WTC11 (cell line): ENCODE measurements at regions not wholly inside any gene's neighbourhood (a gene's known extent, or its start where the extent isn't known, plus 50 kb on each side); places are given as distances from the start of the nearest gene placed in this dataset.

Experiments
- ATAC-seq: fragments of 200-7000 bp; cut with Tn5 transposase; 2 replicates; pipeline ENCODE4 v1.10.0; 2021; ENCODE audit warnings: mild to moderate bottlenecking, moderate library complexity
- CTCF ChIA-PET: fragments of 300-600 bp; sonication (Branson Sonifier 250); formaldehyde crosslinking; loops from one replicate; lab custom pipeline; 2021; ENCODE audit warnings: antibody characterized with exemption; lab: Charles Lee
- POLR2A ChIA-PET: fragments of 350-600 bp; sonication (Branson Sonifier 250); formaldehyde crosslinking; loops from one replicate; lab custom pipeline; 2021; ENCODE audit warnings: antibody characterized with exemption; lab: Charles Lee
- DNase-seq: peaks from one replicate; pipeline ENCODE4 v3.0.0; 2021; ENCODE audit warnings: low spot score
- H3K27ac Mint-ChIP-seq: 2 replicates; pipeline ENCODE4 v1.8.0; 2021; ENCODE audit warnings: mixed read lengths
- H3K27me3 Mint-ChIP-seq: 2 replicates; pipeline ENCODE4 v1.8.0; 2021; ENCODE audit warnings: low read depth, mild to moderate bottlenecking, moderate library complexity, mixed read lengths
- H3K36me3 Mint-ChIP-seq: 2 replicates; pipeline ENCODE4 v1.8.0; 2021; ENCODE audit warnings: mixed read lengths
- H3K4me1 Mint-ChIP-seq: 2 replicates; pipeline ENCODE4 v1.8.0; 2022; ENCODE audit warnings: mixed read lengths
- H3K4me3 Mint-ChIP-seq: 2 replicates; pipeline ENCODE4 v1.8.0; 2021; ENCODE audit warnings: mild to moderate bottlenecking, moderate library complexity, mixed read lengths
- H3K9me3 Mint-ChIP-seq: 2 replicates; pipeline ENCODE4 v1.8.0; 2021; ENCODE audit warnings: mixed read lengths
- ATF3 ChIP-seq: sonication (generic); formaldehyde crosslinking; conservative IDR thresholded peaks from 2 replicates; pipeline ENCODE4 v1.8.1; 2022; ENCODE audit warnings: mild to moderate bottlenecking, missing genetic modification reagents
- CBFB ChIP-seq: sonication (generic); formaldehyde crosslinking; IDR thresholded peaks from 2 replicates; pipeline ENCODE4 v1.8.1; 2022; ENCODE audit warnings: mild to moderate bottlenecking, low read depth, missing genetic modification reagents
- CTCF ChIP-seq: fragments of 200-600 bp; IDR thresholded peaks from 2 replicates; pipeline ENCODE4 v1.8.0; 2022; ENCODE audit warnings: antibody characterized with exemption
- E2F4 ChIP-seq: sonication (generic); formaldehyde crosslinking; IDR thresholded peaks from 2 replicates; pipeline ENCODE4 v1.8.1; 2022; ENCODE audit warnings: low read depth, mild to moderate bottlenecking, moderate library complexity, missing genetic modification reagents, borderline replicate concordance
- E2F5 ChIP-seq: sonication (generic); formaldehyde crosslinking; IDR thresholded peaks from 2 replicates; pipeline ENCODE4 v1.8.1; 2022; ENCODE audit warnings: mild to moderate bottlenecking, moderate library complexity, missing genetic modification reagents
- EMX1 ChIP-seq: fragments of 250-450 bp; sonication (Bioruptor Pico); IDR thresholded peaks from 2 replicates; pipeline ENCODE4 v1.8.0; 2021; ENCODE audit warnings: mild to moderate bottlenecking
- ERG ChIP-seq: fragments of 250-450 bp; sonication (Bioruptor Pico); IDR thresholded peaks from 2 replicates; pipeline ENCODE4 v1.8.0; 2021; ENCODE audit warnings: mild to moderate bottlenecking
- JUN ChIP-seq: sonication (generic); formaldehyde crosslinking; IDR thresholded peaks from 2 replicates; pipeline ENCODE4 v1.8.0; 2023; ENCODE audit warnings: mild to moderate bottlenecking, missing genetic modification reagents
- KAT7 ChIP-seq: sonication (generic); formaldehyde crosslinking; IDR thresholded peaks from 2 replicates; pipeline ENCODE4 v1.8.1; 2023; ENCODE audit warnings: missing genetic modification reagents, mild to moderate bottlenecking, borderline replicate concordance
- MAX ChIP-seq: sonication (generic); formaldehyde crosslinking; IDR thresholded peaks from 2 replicates; pipeline ENCODE4 v1.8.0; 2022; ENCODE audit warnings: mild to moderate bottlenecking, missing genetic modification reagents
- NFYB ChIP-seq: sonication (generic); formaldehyde crosslinking; conservative IDR thresholded peaks from 2 replicates; pipeline ENCODE4 v1.8.0; 2022; ENCODE audit warnings: low read depth, missing genetic modification reagents
- NR1H2 ChIP-seq: sonication (generic); formaldehyde crosslinking; IDR thresholded peaks from 2 replicates; pipeline ENCODE4 v1.9.0; 2021; ENCODE audit warnings: mild to moderate bottlenecking, moderate library complexity, missing genetic modification reagents
- ZNF281 ChIP-seq: sonication (generic); formaldehyde crosslinking; IDR thresholded peaks from 2 replicates; pipeline ENCODE4 v1.8.0; 2023; ENCODE audit warnings: mild to moderate bottlenecking, missing genetic modification reagents
- ZNF512 ChIP-seq: sonication (generic); formaldehyde crosslinking; IDR thresholded peaks from 2 replicates; pipeline ENCODE4 v1.8.1; 2022; ENCODE audit warnings: missing genetic modification reagents, borderline replicate concordance
- TF ChIP-seq, protein P1 (sequence below): fragments of 250-450 bp; sonication (Bioruptor Pico); IDR thresholded peaks from 2 replicates; pipeline ENCODE4 v1.9.0; 2021; ENCODE audit warnings: mild to moderate bottlenecking
- TF ChIP-seq, protein P2 (sequence below): sonication (generic); formaldehyde crosslinking; IDR thresholded peaks from 2 replicates; pipeline ENCODE4 v1.8.1; 2023; ENCODE audit warnings: mild to moderate bottlenecking, missing genetic modification reagents
- TF ChIP-seq, protein P3 (sequence below): sonication (generic); formaldehyde crosslinking; IDR thresholded peaks from 2 replicates; pipeline ENCODE4 v1.8.0; 2023; ENCODE audit warnings: missing genetic modification reagents
- TF ChIP-seq, protein P4 (sequence below): sonication (generic); formaldehyde crosslinking; IDR thresholded peaks from 2 replicates; pipeline ENCODE4 v1.8.1; 2023; ENCODE audit warnings: mild to moderate bottlenecking, missing genetic modification reagents, moderate library complexity

DNA sequence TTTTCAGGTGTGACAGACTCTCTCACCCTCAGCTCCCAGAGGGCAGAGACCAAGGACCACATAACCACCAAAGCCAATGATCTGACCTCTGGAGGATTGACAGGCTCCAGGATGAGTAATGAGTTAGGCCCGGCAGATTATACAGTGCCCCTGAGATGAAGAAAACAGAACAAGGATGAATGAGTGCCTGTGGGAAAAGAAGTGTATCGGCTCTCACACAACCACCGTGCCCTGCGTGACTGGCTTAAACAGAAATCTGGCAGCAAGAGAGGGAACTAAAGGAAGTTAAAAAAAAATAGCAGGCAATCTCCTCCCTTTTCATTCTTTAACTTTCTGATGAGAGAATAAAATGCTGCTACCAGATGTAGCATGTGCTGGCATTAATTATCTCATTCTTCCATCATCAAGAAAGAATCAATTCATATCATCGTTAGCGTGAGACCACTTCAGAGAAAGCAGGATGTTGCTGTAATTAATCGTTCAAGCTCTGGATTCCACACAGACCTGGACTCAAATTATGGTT, 227.5 kb upstream of the COL8A1 start (continued):
- TF ChIP-seq ZNF281 (CRISPR knock-in tag) (no peak), ERG (CRISPR knock-in tag) (no peak), ATF3 (CRISPR knock-in tag) (no peak), MAX (CRISPR knock-in tag) (no peak)
- TF ChIP-seq, protein P1, sequence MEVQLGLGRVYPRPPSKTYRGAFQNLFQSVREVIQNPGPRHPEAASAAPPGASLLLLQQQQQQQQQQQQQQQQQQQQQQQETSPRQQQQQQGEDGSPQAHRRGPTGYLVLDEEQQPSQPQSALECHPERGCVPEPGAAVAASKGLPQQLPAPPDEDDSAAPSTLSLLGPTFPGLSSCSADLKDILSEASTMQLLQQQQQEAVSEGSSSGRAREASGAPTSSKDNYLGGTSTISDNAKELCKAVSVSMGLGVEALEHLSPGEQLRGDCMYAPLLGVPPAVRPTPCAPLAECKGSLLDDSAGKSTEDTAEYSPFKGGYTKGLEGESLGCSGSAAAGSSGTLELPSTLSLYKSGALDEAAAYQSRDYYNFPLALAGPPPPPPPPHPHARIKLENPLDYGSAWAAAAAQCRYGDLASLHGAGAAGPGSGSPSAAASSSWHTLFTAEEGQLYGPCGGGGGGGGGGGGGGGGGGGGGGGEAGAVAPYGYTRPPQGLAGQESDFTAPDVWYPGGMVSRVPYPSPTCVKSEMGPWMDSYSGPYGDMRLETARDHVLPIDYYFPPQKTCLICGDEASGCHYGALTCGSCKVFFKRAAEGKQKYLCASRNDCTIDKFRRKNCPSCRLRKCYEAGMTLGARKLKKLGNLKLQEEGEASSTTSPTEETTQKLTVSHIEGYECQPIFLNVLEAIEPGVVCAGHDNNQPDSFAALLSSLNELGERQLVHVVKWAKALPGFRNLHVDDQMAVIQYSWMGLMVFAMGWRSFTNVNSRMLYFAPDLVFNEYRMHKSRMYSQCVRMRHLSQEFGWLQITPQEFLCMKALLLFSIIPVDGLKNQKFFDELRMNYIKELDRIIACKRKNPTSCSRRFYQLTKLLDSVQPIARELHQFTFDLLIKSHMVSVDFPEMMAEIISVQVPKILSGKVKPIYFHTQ (CRISPR knock-in tag), result no peak

GRCh38 chr3:99409961-99410360, 228.4 kb upstream of the COL8A1 start:
- CTCF ChIA-PET, result no interaction called here
- Mint-ChIP-seq H3K4me1 (no peaks in the 10 kb centered on the region), H3K27me3 (no peaks in the 10 kb centered on the region), H3K27ac (no peak overlapping the region), H3K4me3 (no peak overlapping the region), H3K36me3 (no peaks in the 10 kb centered on the region), H3K9me3 (peaks cover 5% of the 10 kb centered on the region)
- DNase-seq (no peak), ATAC-seq (no peak)
- POLR2A ChIA-PET, result no interaction called here
- no peak for TF ChIP-seq CBFB (CRISPR knock-in tag)
- TF ChIP-seq ATF3 (CRISPR knock-in tag), result no peak
- TF ChIP-seq CTCF, result no peak
- TF ChIP-seq KAT7, result no peak
- no peak for TF ChIP-seq EMX1 (CRISPR knock-in tag)
- no peak for TF ChIP-seq E2F5 (CRISPR knock-in tag)
- no peak for TF ChIP-seq NR1H2 (CRISPR knock-in tag)
- no peak for TF ChIP-seq NFYB (CRISPR knock-in tag)
- TF ChIP-seq, protein P2, sequence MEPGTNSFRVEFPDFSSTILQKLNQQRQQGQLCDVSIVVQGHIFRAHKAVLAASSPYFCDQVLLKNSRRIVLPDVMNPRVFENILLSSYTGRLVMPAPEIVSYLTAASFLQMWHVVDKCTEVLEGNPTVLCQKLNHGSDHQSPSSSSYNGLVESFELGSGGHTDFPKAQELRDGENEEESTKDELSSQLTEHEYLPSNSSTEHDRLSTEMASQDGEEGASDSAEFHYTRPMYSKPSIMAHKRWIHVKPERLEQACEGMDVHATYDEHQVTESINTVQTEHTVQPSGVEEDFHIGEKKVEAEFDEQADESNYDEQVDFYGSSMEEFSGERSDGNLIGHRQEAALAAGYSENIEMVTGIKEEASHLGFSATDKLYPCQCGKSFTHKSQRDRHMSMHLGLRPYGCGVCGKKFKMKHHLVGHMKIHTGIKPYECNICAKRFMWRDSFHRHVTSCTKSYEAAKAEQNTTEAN (CRISPR knock-in tag), result no peak
- TF ChIP-seq, protein P3, sequence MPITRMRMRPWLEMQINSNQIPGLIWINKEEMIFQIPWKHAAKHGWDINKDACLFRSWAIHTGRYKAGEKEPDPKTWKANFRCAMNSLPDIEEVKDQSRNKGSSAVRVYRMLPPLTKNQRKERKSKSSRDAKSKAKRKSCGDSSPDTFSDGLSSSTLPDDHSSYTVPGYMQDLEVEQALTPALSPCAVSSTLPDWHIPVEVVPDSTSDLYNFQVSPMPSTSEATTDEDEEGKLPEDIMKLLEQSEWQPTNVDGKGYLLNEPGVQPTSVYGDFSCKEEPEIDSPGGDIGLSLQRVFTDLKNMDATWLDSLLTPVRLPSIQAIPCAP (CRISPR knock-in tag), result no peak
- TF ChIP-seq, protein P4, sequence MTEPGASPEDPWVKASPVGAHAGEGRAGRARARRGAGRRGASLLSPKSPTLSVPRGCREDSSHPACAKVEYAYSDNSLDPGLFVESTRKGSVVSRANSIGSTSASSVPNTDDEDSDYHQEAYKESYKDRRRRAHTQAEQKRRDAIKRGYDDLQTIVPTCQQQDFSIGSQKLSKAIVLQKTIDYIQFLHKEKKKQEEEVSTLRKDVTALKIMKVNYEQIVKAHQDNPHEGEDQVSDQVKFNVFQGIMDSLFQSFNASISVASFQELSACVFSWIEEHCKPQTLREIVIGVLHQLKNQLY (CRISPR knock-in tag), result no peak
- TF ChIP-seq JUN (CRISPR knock-in tag), result no peak
- TF ChIP-seq E2F4 (CRISPR knock-in tag), result no peak
- TF ChIP-seq ZNF512 (CRISPR knock-in tag), result no peak
